Neuronal stem cell (in vitro differentiated cells): ENCODE measurements at regions not wholly inside any gene's neighbourhood (a gene's known extent, or its start where the extent isn't known, plus 50 kb on each side); places are given as distances from the start of the nearest gene placed in this dataset.

Source experiments
- DNase-seq: peaks from one replicate; pipeline ENCODE4 v3.0.0-alpha.2; 2013; ENCODE audit warnings: low spot score
- H2AFZ ChIP-seq: one replicate; pipeline ENCODE4 v1.6.1; 2013; ENCODE audit warnings: mild to moderate bottlenecking, low read length, inconsistent platforms
- H2AK5ac ChIP-seq: 2 replicates; pipeline ENCODE4 v1.6.1; 2013; ENCODE audit warnings: low read depth, mild to moderate bottlenecking, inconsistent platforms, low read length, moderate library complexity, mixed read lengths
- H2BK120ac ChIP-seq: 2 replicates; pipeline ENCODE4 v1.6.1; 2013; ENCODE audit warnings: low read depth, mild to moderate bottlenecking, inconsistent platforms, low read length, moderate library complexity, mixed read lengths
- H2BK12ac ChIP-seq: one replicate; pipeline ENCODE4 v1.6.1; 2013; ENCODE audit warnings: low read length, inconsistent platforms
- H2BK15ac ChIP-seq: 2 replicates; pipeline ENCODE4 v1.6.1; 2013; ENCODE audit warnings: mild to moderate bottlenecking, low read length, inconsistent platforms, mixed read lengths
- H2BK5ac ChIP-seq: one replicate; pipeline ENCODE4 v1.6.1; 2013; ENCODE audit warnings: inconsistent platforms, mild to moderate bottlenecking, low read length, moderate library complexity
- H3K14ac ChIP-seq: one replicate; pipeline ENCODE4 v1.6.1; 2013; ENCODE audit warnings: low read length, inconsistent platforms
- H3K18ac ChIP-seq: 2 replicates; pipeline ENCODE4 v1.6.1; 2013; ENCODE audit warnings: low read length, inconsistent platforms
- H3K23ac ChIP-seq: 2 replicates; pipeline ENCODE4 v1.6.1; 2013; ENCODE audit warnings: low read depth, mild to moderate bottlenecking, mixed read lengths, low read length, inconsistent platforms; ENCODE audit not compliant: poor library complexity
- H3K27ac ChIP-seq: replicated peaks from 3 replicates; pipeline ENCODE4 v1.5.1; 2013; ENCODE audit warnings: low read length, inconsistent platforms
- H3K27me3 ChIP-seq, 3 experiments: 2 replicates each; pipeline ENCODE4 v1.6.1; 2013; ENCODE audit warnings: low read length in 3 of 3, mild to moderate bottlenecking in 2 of 3, inconsistent platforms in 1 of 3, low read depth in 1 of 3, mixed read lengths in 1 of 3, moderate library complexity in 1 of 3; ENCODE audit not compliant: control insufficient read depth in 3 of 3, insufficient read depth in 3 of 3
- H3K36me3 ChIP-seq, 2 donors: replicated peaks in 1 of 2; 2 replicates each; pipeline ENCODE4 v1.6.1; 2013; ENCODE audit warnings: low read length in 2 of 2; ENCODE audit not compliant: control insufficient read depth in 2 of 2, insufficient read depth in 2 of 2
- H3K4ac ChIP-seq: 2 replicates; pipeline ENCODE4 v1.6.1; 2013; ENCODE audit warnings: inconsistent platforms, mild to moderate bottlenecking, low read length, moderate library complexity
- H3K4me1 ChIP-seq, 2 donors: 1 replicate in 1 of 2; 2 replicates in 1 of 2; pipeline ENCODE4 v1.6.1; 2013; ENCODE audit warnings: low read length in 2 of 2, low read depth in 1 of 2; ENCODE audit not compliant: control insufficient read depth in 2 of 2, insufficient read depth in 1 of 2
- H3K4me2 ChIP-seq: one replicate; pipeline ENCODE4 v1.6.1; 2013; ENCODE audit warnings: mild to moderate bottlenecking, low read length, inconsistent platforms; ENCODE audit not compliant: insufficient read depth, poor library complexity, severe bottlenecking
- H3K4me3 ChIP-seq, 2 donors: 2 replicates each; pipeline ENCODE4 v1.5.1; 2013; ENCODE audit warnings: low read length in 2 of 2, mild to moderate bottlenecking in 2 of 2, inconsistent platforms in 1 of 2, moderate library complexity in 1 of 2
- H3K79me1 ChIP-seq: one replicate; pipeline ENCODE4 v1.6.1; 2013; ENCODE audit warnings: low read depth, mild to moderate bottlenecking, inconsistent platforms, low read length, moderate library complexity
- H3K9ac ChIP-seq: one replicate; pipeline ENCODE4 v1.6.1; 2013; ENCODE audit warnings: mild to moderate bottlenecking, low read depth, low read length, inconsistent platforms; ENCODE audit not compliant: poor library complexity
- H3K9me3 ChIP-seq, 2 donors: replicated peaks in 1 of 2; 2 replicates each; pipeline versions ENCODE3 to v1.6.1; 2013; ENCODE audit warnings: low read length in 2 of 2, mild to moderate bottlenecking in 2 of 2, inconsistent platforms in 1 of 2, low read depth in 1 of 2, mixed read lengths in 1 of 2, moderate library complexity in 1 of 2; ENCODE audit not compliant: control insufficient read depth in 2 of 2, insufficient read depth in 1 of 2
- H4K8ac ChIP-seq: one replicate; pipeline ENCODE4 v1.6.1; 2013; ENCODE audit warnings: low read depth, mild to moderate bottlenecking, inconsistent platforms, low read length, moderate library complexity
- H4K91ac ChIP-seq: one replicate; pipeline ENCODE4 v1.6.1; 2013; ENCODE audit warnings: low read length, low read depth, mild to moderate bottlenecking, inconsistent platforms; ENCODE audit not compliant: poor library complexity
- WGBS, 2 donors: extraction: QIAGEN DNeasy Blood & Tissue Kit; methylation state at CpG; one replicate each; pipeline ENCODE4 v1.1.7; 2013; ENCODE audit warnings: missing lambda C conversion rate in 2 of 2, mixed read lengths in 1 of 2; ENCODE audit not compliant: insufficient read length in 2 of 2, insufficient replicate concordance in 1 of 2; ENCODE audit errors: extremely low coverage in 2 of 2; 5-methylcytosine and 5-hydroxymethylcytosine counted together

GRCh38 chr4:14575919-14576318, 426.4 kb upstream of the CPEB2 start:
- no peak overlapping the region for H2AK5ac ChIP-seq
- no peak overlapping the region for H3K9ac ChIP-seq
- no CpG with 5 or more reads among the region's 2 CpGs for WGBS, 2 donors

GRCh38 chr4:14580061-14580460, 422.2 kb upstream of the CPEB2 start:
- Histone ChIP-seq H3K4me1 (peaks cover 0 to 12% of the 10 kb centered on the region in 2 donors), H3K4me2 (no peak overlapping the region), H2BK5ac (no peak overlapping the region), H4K91ac (no peak overlapping the region), H3K14ac (no peak overlapping the region), H3K27me3 (no peaks in the 10 kb centered on the region), H3K9ac (no peak overlapping the region), H3K36me3 (no peaks in the 10 kb centered on the region), H2BK12ac (no peak overlapping the region), H3K9me3 (no peaks in the 10 kb centered on the region), H2BK120ac (no peak overlapping the region), H2AFZ (no peak overlapping the region), H3K4me3 (no peak overlapping the region), H3K27ac (no peak overlapping the region), H2AK5ac (no peak overlapping the region), H3K79me1 (no peaks in the 10 kb centered on the region), H3K4ac (no peak overlapping the region), H4K8ac (no peak overlapping the region), H3K23ac (no peak overlapping the region), H3K18ac (no peak overlapping the region), H2BK15ac (no peak overlapping the region)
- no peak for DNase-seq

More at GRCh38 chr4:14575919-14576318, 426.4 kb upstream of the CPEB2 start:
- Histone ChIP-seq H3K14ac (no peak overlapping the region), H4K91ac (no peak overlapping the region), H2BK120ac (no peak overlapping the region), H3K4me2 (no peak overlapping the region), H3K4me3 (no peak overlapping the region), H2BK12ac (no peak overlapping the region), H3K9me3 (no peaks in the 10 kb centered on the region), H3K23ac (no peak overlapping the region), H3K4me1 (peaks cover 0 to 2% of the 10 kb centered on the region in 2 donors), H2AFZ (no peak overlapping the region), H2BK5ac (no peak overlapping the region), H2BK15ac (no peak overlapping the region), H3K79me1 (no peaks in the 10 kb centered on the region), H3K27me3 (no peaks in the 10 kb centered on the region), H4K8ac (no peak overlapping the region), H3K36me3 (no peaks in the 10 kb centered on the region), H3K4ac (no peak overlapping the region), H3K18ac (no peak overlapping the region), H3K27ac (no peak overlapping the region)
- no peak for DNase-seq

GRCh38 chr4:14581741-14582140, 420.5 kb upstream of the CPEB2 start:
- Histone ChIP-seq H2BK5ac (no peak overlapping the region), H3K9ac (no peak overlapping the region), H2AFZ (no peak overlapping the region), H3K4me3 (no peak overlapping the region), H3K79me1 (no peaks in the 10 kb centered on the region), H3K36me3 (no peaks in the 10 kb centered on the region), H3K4me2 (no peak overlapping the region), H3K4ac (no peak overlapping the region), H2BK12ac (no peak overlapping the region), H2AK5ac (no peak overlapping the region), H3K27me3 (no peaks in the 10 kb centered on the region), H3K27ac (peak overlapping the region; percentile 35), H2BK15ac (no peak overlapping the region), H2BK120ac (no peak overlapping the region), H3K23ac (no peak overlapping the region), H3K14ac (no peak overlapping the region), H3K4me1 (peaks cover 0 to 15% of the 10 kb centered on the region in 2 donors), H3K18ac (no peak overlapping the region), H3K9me3 (no peaks in the 10 kb centered on the region), H4K8ac (no peak overlapping the region), H4K91ac (no peak overlapping the region)
- no CpG with 5 or more reads among the region's 3 CpGs for WGBS, 2 donors
- DNase-seq = peak; percentile 74

- Histone ChIP-seq H4K91ac (no peak overlapping the region), H3K18ac (no peak overlapping the region), H3K27ac (no peak overlapping the region)
Measured at GRCh38 chr4:14582677-14583076, 419.6 kb upstream of the CPEB2 start.

More at GRCh38 chr4:14582677-14583076, 419.6 kb upstream of the CPEB2 start:
- Histone ChIP-seq H2AK5ac (no peak overlapping the region), H3K9ac (no peak overlapping the region), H3K27me3 (no peaks in the 10 kb centered on the region), H3K23ac (no peak overlapping the region), H3K4me3 (no peak overlapping the region), H2BK120ac (no peak overlapping the region), H3K4me1 (peaks cover 0 to 16% of the 10 kb centered on the region in 2 donors), H2BK5ac (no peak overlapping the region), H2AFZ (no peak overlapping the region), H2BK12ac (no peak overlapping the region), H2BK15ac (no peak overlapping the region), H3K9me3 (no peaks in the 10 kb centered on the region), H3K4me2 (no peak overlapping the region), H3K14ac (no peak overlapping the region), H3K4ac (no peak overlapping the region), H4K8ac (no peak overlapping the region), H3K79me1 (no peaks in the 10 kb centered on the region), H3K36me3 (no peaks in the 10 kb centered on the region)
- no CpG with 5 or more reads among the region's 3 CpGs for whole genome bisulfite sequencing, 2 donors
- no peak for DNase-seq
